GM12874 (cell line): ENCODE measurements at regions not wholly inside any gene's neighbourhood (a gene's known extent, or its start where the extent isn't known, plus 50 kb on each side); places are given as distances from the start of the nearest gene placed in this dataset.

Experiments
- CTCF ChIP-seq: IDR thresholded peaks from 2 replicates; pipeline ENCODE4 v1.5.1; 2011; ENCODE audit warnings: low read depth, mild to moderate bottlenecking, control low read depth, low read length, moderate library complexity; ENCODE audit not compliant: insufficient read depth

GRCh38 chr2:137802038-137802437, 162.2 kb upstream of the HNMT start:
- no peak for TF ChIP-seq CTCF

DNA sequence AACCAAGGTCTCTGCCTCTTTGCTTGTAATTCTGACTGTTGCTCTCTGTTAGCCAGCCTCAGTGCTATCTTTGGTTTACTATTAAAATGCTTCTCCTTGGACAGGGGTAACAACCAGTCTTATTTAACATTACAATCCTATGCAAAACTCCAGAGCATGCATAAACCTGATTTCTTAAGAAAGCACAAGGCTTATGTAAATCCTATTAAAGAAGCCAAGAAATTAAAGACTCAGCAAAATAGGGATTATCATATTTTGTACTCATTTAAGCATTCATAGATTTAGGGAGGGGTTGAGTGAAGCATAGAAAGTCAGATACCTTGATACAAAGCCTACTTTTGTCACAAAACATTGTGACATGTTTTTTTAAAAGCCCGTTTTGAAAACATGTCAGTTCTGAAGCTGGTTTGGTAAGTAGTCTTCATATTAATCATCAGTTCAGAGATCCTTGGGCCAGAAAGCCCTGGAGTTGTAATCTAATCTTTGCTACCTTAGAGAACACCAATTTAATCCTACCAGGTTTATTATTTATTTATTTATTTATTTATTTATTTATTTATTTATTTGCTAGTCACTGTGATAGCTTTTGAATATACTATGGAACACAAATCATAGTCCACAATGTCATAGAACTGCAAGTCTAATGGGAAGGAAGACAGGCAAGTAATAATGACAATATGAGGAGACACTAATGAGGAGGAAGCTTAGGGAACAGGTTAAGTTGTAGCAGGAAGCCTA, 158.0 kb upstream of the HNMT start:
- no peak for TF ChIP-seq CTCF

- no peak for TF ChIP-seq CTCF
Observed at GRCh38 chr2:137809252-137809651, 155.0 kb upstream of the HNMT start.

DNA sequence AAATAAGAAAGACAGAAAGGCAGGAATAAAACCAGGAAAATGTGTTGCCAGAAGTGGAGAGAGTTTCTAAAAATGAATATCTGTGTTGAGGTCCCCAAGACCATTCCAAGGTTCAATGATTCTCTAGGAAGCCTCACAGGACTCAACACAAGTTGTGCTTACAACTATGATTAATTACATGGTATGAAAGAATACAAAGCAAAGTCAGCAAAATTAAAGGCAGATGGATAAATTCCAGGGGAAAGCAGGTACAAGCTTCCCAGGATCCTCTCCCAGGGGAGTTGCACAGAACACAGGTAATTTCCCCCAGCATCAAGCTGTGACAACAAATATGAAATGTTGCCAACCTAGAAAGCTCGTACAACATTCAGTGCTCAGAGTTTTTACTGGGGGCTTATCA, 154.4 kb upstream of the HNMT start:
- no peak for TF ChIP-seq CTCF

DNA sequence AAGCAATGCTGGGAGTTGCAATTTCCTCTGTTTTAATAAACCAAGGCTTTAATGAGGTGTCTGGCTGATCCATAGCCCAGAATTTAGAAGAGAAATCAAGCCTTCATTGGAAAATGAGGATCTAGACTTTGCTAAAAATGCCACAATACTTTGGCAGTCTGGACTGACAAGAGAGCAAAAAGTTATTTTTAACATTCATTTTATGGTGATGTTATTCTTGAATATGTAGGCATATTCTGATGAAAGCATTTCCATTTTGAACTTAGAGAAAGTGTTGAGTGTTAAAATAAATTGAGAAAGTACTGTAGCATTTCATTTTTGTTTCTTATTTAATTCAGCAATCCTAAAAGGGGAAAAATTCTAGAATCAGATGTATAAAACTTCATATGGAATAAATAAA, 151.8 kb upstream of the HNMT start:
- no peak for TF ChIP-seq CTCF

DNA sequence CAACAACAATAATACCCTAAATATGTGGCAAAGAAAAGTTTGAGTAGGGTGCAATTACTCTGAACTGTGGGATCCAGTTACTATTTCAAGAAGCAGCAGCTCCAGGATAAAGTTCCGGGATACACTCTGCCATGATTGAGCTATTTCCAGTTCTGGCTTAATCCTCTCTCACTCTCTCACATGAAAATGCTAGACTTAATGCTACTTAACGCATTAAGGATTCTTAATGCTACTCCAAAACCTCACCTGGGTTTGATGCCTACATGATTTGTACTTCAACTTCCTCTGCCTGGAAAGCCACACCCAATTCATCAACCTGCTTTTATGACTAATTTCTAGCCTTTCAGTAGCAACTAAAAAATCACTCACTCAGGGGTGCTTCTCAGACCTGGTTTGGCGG, 151.1 kb upstream of the HNMT start:
- TF ChIP-seq CTCF: no peak

GRCh38 chr2:137817058-137817457, 147.2 kb upstream of the HNMT start:
- TF ChIP-seq CTCF: no peak
